ENCODE measurements at regions not wholly inside any gene's neighbourhood (a gene's known extent, or its start where the extent isn't known, plus 50 kb on each side); places are given as distances from the start of the nearest gene placed in this dataset.

DNA sequence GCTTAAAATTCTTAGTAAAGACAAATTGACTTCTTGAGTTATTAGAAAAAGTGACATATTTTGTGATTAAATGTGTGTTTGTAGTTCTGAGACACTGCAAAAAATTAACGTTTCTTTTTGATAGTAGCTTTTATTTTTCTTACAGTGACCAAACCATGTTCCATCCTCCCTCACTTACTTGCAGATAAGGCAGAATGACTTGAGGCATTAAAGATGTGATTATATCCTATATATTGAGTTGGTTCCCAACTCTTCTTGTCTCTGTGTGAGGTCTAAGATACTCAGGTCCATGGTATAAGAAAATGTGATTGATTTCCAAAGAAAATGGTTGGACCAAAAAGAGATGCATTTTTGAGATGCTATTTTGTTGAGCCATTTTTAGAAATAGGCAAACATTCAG, 238.3 kb upstream of the NR2F2 start:
- TF ChIP-seq POLR2A (IDR thresholded peaks at IDR 0.05), result no peak
- TF ChIP-seq CTCF (IDR thresholded peaks at IDR 0.05), result no peak

All from body of pancreas (tissue), 4 donors.